ENCODE measurements at regions not wholly inside any gene's neighbourhood (a gene's known extent, or its start where the extent isn't known, plus 50 kb on each side); places are given as distances from the start of the nearest gene placed in this dataset.

DNA sequence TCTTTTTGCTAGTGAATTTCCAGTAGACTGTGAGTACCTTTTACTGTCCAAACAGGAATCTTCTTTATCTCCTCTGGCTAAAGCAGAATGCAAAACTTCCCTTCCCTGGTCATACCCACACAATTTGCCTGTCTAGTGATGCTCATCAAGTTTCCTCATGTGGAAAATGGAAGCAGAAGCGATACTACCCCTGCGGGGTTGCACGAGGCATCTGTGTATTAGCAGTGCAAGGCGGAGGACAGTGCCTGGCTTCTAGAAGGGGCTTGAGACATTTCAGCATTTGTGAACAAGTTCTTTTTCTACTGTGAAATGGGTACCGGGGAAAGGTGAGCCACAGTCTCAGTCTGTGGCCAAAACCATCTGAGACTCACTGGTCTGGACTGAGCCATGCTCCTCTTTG, 340.9 kb downstream of the AACS start:
- TF ChIP-seq, protein P1, sequence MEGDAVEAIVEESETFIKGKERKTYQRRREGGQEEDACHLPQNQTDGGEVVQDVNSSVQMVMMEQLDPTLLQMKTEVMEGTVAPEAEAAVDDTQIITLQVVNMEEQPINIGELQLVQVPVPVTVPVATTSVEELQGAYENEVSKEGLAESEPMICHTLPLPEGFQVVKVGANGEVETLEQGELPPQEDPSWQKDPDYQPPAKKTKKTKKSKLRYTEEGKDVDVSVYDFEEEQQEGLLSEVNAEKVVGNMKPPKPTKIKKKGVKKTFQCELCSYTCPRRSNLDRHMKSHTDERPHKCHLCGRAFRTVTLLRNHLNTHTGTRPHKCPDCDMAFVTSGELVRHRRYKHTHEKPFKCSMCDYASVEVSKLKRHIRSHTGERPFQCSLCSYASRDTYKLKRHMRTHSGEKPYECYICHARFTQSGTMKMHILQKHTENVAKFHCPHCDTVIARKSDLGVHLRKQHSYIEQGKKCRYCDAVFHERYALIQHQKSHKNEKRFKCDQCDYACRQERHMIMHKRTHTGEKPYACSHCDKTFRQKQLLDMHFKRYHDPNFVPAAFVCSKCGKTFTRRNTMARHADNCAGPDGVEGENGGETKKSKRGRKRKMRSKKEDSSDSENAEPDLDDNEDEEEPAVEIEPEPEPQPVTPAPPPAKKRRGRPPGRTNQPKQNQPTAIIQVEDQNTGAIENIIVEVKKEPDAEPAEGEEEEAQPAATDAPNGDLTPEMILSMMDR (IDR thresholded peaks at IDR 0.05): no peak
- TF ChIP-seq ZFX (IDR thresholded peaks at IDR 0.05; ENCODE audit: borderline replicate concordance): no peak
